Right forelimb (tissue), 1 donor: ENCODE measurements at regions not wholly inside any gene's neighbourhood (a gene's known extent, or its start where the extent isn't known, plus 50 kb on each side); places are given as distances from the start of the nearest gene placed in this dataset.

Source experiments
- DNase-seq: peaks from one replicate; pipeline ENCODE4 v3.0.0-alpha.2; 2018

DNA sequence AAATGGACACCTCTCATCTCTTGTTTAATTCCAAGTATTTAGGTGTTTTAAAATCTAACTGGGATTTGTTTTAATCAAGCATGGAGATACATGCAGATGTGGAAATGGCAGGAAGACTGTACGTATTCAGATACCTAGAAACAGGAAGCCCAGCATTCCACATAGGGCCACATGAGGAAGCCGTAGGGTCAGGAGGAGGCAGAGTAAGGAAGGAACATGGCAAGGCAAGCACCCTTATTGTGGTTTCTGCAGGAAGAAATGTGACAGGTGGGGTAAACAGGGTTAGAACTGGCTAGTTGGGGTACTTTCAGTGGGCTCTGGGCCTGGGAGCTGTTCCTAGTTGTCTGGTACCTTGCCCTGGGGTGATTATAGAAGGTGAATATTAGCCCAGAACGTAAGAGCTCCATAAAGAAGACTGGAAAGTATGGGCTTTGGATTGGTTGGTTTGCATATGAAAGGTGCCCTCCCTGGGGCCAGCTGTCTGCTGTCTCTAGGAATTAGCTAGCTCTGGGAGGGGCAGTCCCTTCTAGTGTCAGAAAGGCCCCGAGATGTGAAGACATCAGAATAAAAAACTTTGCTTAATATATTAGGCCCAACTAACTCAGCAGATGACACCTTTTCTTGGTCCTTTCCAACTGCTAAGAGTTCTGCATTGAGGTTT is 107.7 kb upstream of the CADPS start:
- no peak for DNase-seq

DNA sequence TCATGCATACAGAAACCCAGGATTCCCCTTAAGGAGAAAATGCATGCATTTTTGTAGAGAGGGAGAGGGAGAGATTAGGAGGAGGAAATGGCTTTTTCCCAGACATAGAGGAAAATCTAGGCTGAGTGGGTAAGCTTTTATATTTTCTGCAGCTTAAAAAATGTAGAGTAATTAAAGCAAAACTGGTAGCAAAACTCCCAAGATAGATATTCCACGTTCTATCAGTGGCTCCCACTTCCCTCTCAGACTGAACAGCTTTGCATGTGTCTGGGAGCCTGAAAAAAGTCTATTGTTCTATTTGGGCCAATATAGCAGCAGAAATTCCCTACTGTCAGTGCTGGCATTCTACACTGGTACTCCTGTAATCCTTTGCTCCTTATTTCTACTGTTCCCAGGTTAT is 110.8 kb upstream of the CADPS start:
- DNase-seq = no peak

DNA sequence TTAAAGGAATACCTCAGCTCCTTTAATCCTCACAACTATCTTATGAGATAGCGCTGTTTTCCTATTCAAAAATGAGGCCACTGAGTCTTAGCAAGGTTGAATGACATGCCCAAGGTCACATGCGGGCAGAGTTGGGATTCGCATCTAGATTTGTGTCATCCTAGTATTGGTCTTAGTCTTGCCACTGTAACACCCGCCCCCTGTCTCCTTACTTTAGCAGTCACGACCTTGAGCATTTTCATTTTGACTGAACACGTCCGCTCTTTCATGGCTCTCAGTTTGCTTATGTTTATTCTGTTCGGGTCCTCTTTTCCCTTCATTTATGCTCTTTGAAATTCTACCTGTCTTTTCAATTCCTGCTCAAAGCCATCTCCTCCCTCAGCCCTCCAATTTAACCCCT is 112.5 kb upstream of the CADPS start:
- DNase-seq = no peak

DNA sequence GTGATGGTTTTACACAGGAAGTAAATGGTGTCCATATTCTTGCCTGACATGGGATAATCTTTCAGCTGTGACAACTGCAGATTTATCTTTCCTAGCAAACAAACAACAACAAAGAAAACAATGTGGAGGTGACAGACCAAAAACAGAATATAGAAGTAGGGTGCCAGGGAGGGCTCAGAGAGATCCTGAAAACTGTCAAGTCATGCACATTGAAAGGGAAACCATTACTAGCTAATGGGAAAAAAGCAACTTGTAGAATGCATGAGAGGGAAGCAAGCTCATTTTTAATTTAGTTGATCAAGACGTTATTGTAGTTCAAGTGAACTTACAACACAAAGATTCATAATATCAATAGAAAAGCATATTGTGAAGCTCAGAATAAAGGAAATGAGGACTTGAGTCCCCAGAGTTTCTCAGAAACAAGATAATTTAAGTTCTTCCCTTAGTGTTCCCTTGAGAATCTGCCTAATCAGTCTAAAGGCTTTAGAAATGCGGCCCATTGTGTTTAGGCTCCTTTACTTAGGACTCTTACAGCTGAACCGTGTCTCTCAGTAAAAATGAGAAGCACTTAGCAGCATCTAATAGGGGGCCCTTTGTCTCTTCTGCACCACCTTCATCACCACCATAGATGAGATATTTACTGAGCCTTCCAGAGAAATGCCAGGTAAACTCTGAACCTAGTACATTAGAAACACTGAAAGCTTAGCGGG is 115.6 kb upstream of the CADPS start:
- DNase-seq = no peak

DNA sequence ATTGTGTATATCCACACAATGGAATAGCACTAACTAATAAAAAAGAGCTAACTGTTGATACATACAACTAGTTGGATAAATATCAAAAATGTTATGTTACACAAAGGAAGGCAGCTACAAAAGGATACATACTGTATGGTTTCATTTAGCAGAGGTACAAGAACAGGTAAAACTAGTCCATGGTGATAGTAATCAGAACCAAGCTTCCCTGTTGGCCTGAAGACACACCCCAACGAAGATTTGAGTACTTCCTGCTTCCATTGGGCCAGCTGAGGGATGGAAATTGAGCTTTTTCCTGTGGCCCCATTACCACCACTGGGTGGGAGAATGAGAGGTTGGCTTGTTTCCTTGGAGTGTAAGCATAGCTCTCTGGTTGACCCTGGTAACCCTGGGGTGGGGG is 117.3 kb upstream of the CADPS start:
- DNase-seq = no peak

DNA sequence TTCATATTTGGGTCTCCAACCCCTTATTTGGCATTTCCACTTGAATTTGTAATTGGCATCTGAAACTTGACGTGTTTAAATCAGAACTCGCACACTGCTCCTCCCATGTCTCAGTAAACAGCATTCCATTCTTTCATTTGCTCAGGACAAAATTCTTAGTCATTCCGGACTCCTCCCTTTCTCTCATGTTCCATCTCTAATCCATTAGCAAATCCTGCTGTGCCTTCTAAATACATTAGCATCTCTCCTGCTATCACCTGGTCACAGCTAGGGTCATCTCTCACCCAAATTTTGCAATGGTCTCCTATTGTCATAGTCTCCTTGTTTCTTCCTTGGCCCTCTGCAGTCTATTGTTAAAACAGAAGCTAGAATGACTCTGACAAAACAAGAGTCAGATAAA is 119.9 kb upstream of the CADPS start:
- no peak for DNase-seq

DNA sequence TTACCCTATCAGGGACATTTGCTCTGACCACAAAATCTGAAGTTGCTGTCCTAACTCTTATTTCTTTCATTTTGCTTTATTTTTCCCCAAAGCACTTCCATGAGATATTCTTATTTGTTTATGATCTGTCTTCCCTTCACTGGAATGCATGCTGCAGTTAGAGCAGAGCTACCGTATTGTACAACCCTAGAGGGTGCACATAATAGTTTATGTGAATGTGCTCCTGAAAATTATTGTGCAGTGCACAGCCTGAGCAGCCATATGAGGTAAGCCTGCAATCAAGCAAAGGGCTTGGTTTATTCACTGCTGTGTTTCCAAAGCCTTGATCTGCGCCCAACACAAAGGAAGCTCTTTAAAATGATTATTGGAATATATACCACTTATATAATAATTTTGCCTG is 120.3 kb upstream of the CADPS start:
- no peak for DNase-seq

DNA sequence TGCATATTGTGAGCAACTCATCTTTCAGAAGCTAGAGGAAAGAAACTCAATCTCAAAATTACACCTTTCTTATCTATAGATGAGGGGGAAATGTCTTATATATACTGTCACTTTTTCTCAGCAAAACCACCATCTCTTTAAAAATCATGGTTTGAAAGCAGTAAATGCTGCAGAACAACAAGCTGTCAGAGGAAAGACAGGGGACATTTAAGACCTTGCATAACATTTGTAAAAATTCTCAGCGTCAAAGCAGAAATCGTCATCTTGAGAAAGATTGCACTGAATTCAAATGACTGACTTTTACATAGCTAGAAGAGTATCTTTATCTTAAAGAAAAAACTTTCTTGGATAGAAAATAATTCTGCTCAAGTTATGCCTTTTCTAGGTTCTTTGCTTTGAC is 122.2 kb upstream of the CADPS start:
- DNase-seq = no peak

DNA sequence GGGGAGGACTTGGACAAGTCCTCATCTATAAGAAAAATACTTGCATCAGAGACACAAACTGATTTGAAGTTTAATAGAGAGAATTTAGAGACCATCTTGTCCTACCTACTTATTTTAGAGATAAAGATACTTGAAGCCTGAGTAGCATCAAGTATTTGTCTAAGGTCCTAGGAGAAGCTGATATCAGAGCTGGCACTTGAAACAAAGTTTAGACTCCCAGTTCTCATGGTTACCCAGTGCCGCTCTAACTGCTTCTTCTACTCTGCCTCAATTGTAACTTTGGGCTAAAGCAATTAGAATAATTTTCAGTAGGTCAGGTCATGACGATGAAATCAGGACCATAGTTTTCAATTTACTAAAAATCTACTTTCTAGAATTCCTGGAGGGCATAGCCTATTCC is 123.9 kb upstream of the CADPS start:
- DNase-seq = no peak

DNA sequence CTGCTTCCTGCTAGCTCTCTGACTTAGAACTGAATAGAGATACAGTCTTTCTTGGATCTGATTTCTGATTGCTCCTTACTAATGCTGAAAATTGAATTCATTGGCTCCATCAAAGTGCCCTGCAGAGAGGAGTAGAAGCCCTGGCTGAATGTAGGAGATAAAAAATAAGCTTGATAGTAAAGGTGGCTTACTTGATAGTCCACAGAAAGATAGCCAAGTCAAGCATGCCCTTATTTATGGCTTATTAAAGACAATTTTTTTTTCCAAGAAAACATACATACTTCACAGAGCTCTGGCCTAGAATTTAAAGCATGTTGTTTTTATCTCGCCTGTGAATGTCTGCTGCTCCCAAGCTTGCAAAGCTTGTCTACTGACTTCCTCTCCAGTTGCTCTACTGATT is 124.6 kb upstream of the CADPS start:
- DNase-seq = no peak

DNA sequence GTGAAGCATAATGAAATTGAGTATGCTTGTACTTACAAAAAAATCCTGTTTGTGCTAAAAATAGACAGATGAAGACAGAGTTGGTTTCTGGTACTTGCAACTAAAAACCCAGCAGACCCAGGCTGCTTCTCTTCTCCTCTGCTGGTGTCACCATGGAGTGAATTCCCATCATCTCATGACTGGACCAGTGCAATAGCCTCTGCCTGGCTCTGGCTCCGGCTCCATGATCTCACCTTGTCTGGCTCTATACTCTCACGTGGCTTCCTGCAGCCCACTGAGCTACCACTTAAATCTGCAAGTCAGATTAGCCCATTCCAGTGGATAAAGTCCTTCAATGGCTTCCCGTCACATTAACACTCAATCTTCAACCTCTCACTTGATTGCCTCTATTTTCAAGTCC is 129.2 kb upstream of the CADPS start:
- no peak for DNase-seq

DNA sequence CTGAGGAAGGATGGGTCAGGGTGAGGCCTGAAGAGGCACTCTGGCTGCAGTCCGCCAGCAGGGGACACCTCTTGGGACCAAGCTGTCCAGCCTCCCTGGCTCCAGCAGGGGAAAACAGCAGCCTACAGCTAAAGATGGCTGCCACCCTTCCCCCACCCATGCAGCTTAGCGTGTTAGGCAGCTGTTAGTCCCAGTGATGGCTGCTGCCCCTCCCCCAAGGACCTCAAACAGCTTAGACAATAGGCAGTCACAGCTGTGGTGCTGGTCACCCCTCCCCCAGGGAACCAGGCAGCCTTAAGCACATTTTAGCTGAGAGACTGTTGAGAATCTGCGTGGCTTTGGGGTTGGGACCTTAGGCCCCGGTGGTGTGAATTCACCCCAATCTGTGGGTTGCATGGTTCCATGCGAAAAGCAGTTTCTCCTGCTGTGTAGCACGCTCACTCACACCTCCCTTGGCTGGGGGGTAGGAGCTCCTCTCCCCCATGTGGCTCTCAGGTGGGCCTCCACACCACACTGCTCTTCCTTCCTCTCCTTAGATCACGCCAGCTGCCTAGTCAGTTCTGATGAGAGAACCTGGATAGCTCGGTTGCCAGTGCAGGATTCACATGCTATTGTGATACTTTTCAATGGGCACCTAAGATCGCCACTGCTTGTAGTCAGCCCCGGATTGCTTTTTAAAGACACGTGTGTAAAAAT is 140.5 kb upstream of the CADPS start:
- no peak for DNase-seq

DNA sequence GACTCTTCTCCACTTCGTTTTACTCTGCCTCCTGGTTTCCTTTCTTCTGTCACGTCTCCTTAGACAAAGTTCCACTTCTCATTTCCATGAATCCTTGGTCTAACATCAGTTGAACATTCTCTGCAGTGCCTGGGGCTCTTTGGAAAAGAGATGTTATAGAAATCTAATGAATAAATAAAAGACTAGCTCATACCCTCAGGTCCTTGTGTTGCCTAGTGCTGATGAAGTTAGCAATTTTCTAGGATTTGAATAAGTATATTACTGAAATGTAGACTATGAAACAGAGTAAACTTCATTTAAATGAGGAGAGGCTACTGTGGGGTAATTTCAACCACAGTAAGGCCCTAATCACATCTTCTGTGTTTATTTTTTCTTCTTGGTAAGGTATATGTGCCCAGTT is 146.9 kb upstream of the CADPS start:
- no peak for DNase-seq

DNA sequence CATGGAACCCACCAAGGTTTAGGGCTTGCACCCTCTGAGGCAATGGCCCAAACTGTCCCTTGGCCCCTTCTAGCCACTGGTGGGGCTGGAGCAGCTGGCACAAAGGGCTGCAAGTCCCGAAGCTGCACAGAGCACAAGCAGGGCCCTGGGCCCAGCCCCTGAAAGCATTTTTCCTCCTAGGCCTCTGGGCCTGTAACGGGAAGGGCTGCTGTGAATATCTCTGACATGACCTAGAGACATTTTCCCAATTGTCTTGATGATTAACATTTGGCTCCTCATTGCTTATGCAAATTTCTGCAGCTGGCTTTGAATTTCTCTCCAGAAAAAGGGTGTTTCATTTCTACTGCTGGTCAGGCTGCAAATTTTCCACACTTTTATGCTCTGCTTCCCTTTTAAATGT is 151.5 kb upstream of the CADPS start:
- no peak for DNase-seq

DNA sequence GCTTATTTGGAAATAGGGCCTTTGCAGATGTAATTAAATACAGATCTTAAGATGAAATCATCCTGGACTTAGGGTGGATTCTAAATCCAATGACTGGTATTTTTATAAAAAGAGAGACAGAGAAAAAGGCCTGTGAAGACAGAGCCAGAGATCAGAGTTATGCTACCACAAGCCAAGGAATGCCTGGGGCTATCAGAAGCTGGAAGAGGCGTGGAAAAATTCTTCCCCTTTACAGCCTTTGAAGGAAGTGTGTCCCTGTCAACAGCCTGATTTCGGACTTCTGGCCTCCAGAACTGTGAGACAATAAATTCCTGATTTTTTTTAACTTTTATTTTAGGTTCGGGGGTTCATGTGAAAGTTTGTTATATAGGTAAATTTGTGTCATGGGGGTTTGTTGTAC is 154.1 kb upstream of the CADPS start:
- no peak for DNase-seq

DNA sequence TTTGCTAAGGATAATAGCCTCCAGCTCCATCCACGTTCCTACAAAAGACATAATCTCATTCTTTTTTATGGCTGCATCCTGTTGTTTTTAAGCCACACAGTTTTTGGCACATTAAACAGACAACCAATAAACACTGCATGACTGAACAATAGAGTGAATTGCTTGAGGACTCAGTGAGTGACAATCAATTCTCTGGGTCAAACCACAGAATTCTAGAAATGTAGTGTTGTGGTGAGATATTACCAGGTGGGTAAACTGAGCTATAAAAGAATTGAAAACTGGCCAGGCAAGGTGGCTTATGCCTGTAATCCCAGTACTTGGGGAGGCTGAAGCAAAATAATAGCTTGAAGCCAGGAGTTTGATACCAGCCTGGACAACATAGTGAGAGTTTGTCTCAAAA is 154.7 kb upstream of the CADPS start:
- DNase-seq = no peak

DNA sequence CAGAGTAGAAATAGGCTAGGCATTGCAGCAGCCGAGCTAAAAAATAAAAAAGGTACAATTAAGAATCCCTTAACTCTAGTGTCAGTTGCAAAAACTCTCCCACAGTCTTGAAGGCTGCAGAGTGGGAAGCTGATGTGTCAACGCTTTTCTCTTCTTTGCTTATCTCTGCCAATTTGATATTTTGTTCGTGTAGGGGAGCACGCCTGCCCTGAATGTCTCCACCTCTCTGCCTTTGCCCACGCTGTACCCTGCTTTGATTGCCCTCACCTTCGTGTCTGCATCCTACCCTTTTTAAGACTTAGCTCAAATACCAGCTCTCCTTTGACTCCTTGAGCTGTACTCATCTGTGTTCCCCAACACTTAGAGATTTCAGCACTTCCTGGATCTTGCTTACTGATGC is 155.4 kb upstream of the CADPS start:
- no peak for DNase-seq

DNA sequence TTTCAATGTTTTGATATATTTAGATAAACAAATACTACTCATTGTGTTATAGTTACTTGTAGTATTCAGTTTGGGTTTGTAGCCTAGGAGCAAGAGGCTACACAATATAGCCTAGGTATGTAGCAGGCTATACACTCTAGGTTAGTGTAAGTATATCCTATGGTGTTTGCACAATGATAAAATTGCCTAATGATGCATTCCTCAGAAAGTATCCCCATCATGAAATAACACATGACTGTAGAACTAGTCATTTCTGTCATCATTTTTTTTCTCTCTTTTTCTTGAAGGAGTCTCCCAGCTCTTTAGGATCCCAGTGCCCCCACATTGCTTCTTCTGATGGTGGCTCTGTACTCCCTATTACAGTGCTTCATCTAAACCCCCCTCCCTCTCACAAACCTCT is 157.7 kb upstream of the CADPS start:
- no peak for DNase-seq

DNA sequence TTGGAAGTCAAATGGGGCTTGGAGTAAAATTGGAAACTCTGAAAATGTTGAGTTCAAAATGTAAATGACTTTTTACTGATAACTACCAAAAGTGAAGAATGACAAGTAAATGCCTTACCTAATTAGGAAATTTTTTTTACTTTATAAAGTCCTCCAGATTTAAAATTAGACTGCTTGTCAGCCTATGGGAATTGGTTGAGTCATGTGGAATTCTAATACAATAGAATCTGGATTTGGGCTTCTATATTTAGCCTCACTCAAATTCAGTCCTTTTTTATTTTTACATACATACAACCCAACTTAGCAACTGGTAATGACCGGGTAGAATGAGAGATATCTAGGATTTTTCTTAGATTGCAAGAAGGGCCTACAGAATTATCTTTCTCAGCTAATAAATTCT is 158.9 kb upstream of the CADPS start:
- DNase-seq = no peak

DNA sequence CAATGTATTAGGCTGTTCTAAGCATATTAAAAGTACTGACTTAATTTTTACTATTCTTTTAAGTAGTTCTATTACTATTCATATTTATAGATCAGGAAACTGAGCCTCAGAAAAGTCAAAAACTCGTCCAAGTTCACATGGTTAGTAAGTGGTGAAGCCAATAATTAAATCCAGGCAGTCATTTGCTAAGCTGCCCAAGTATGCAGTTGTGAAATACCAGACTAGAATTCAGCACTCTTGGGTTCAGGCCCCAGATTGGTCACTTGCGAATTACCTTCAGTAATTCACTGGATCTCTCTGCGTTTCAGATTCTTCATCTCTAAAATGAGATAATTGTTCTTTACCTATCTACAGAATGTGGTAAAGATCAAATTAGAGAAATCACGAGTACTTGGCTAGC is 161.9 kb upstream of the CADPS start:
- DNase-seq = no peak

DNA sequence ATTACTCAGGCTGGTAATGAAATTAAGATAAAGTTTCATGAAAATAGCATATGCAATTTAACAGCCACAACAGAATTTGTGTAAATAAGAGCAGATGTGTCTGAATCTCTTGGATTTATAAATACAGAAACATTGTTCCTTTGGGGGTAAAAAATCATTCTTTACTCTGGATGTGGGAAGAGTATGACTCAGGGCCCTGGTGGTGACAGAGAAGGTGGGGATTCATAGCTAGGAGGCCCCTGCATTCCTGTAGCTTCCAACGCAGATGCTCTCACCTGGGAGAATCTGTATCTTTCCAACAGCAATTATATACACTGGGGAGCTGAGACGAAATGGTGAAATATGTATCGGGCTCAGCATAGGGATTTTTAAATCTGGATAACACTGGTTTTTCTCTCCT is 167.6 kb upstream of the CADPS start:
- no peak for DNase-seq

DNA sequence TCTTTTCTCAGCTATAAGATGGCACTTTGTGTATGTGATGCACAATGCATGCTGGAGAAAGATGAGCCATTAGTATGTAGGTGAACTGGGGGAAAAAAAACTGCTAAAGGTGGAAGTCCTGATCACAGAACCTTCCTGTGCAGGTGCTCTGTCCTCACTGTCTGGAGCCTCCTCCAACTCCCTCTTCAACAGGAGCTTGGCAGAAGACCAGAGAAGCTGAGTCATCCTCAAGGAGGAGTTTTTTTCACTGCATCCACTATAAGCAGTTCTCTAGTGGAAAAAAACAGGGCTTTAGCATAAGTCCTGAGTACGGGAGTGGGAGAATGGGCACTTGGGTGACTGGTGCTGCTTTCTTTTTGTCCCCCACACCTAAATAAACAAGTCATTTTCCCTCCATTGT is 168.4 kb upstream of the CADPS start:
- DNase-seq = no peak

DNA sequence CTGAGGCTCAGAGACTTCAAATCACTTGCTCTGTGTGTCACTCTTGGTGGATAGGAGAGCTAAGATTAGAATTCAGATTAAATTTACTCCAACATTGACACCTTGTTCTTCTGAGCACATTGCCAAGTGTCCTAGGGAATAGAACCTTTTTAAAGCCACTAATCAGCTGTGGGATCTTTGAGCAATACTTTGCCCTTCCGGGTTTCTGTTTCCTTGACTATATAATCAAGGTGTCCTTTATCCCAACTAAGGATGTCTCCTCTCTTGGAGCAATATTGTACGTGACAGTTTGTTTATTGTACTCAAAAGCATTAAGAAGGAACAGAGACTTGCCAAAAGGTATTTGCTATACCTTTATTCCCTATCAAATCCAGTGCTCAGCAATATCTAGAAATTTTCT is 170.9 kb upstream of the CADPS start:
- no peak for DNase-seq

DNA sequence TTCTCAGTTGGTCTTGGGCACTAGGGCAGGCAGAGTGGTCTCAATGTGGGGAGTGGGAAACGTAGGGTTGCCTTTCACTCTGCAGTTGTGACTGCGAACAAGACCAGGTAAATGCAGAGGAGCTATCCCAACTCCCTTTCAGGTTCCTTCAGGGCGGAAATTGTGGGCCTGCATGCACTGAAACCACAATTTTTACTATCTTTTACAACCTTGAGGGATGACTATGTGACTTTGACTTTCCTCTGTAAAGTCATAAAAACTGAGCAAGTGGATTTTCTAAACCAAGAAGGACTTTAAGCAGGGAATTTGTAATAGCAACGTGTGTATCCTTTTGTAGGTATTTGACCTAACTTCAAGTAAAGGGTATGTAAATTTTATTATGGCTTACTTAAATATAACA is 171.4 kb upstream of the CADPS start:
- no peak for DNase-seq

DNA sequence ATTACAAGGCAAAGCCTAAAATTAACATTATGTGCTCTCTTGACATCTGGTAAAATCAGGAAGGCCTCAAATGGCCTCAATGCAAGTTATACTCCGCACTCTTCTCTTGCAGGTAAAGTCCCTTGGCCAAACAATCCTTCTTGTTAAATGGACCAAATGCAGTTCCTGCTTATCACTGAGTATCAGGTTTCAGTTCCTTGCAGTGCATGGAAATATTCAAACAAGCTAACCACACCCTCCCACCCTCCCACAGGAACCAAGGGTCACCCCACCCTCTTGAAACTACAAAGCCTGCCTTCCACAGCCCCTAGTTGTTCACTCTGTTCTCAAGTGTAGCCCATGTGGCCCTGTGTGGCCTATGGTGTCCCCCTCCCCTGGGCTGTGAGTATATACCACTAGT is 171.9 kb upstream of the CADPS start:
- no peak for DNase-seq
